ENCODE measurements at regions not wholly inside any gene's neighbourhood (a gene's known extent, or its start where the extent isn't known, plus 50 kb on each side); places are given as distances from the start of the nearest gene placed in this dataset.

DNA sequence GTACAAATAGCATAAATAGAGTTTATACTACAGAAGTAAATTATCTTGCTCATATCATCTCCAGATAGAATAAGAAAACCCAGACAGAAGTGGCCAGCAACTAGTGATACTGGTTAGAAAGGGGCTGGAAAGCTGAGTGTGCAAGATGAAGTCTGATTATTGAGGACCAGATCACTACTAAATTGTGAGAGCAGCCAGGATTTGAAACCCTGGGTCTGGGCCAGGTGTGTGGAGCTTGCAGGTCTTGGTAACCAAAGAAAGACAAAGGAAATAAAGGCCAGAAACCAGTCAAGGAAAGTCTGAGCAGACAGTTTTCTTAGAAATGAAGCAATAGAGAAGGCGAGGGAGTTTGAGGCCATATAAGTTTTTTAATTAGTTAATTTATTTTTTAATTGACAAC, 611.8 kb downstream of the ETNK1 start (continued):
- no peak for TF ChIP-seq SP7 (tag by site-specific recombination; IDR thresholded peaks at IDR 0.05)

DNA sequence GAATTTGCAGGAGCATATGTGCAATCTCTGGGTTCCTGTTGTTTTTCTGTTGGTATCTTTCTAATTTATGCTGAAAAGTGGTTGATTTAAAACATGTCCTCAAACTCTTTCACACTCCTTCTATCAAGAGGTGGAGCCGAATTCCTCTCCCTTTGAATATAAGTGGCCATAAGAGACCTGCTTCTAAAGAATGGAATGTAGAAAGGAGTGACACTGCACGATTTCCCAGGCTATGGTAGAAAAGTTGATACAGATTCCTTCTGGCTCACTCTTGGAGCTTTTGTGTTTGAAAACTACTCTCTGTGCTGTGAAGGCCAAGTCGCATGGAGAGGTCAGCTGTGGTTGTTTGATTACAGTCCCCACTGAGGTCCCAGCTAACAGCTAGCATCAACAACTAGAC, 613.2 kb downstream of the ETNK1 start:
- Histone ChIP-seq H3K4me1 (ENCODE audit: control insufficient read depth, insufficient read depth, low read length) (no peaks in the 10 kb centered on the region), H3K36me3 (ENCODE audit: control insufficient read depth in 2 of 2, insufficient read depth in 1 of 2, low read length in 2 of 2) (no peaks in the 10 kb centered on the region), H3K27ac (ENCODE audit: extremely low read depth, low read depth, low read length) (no peak overlapping the region), H3K4me3 (ENCODE audit: low read depth, low read length) (no peak overlapping the region), H3K9me3 (ENCODE audit: control insufficient read depth, insufficient read depth, low read depth, low read length) (no peaks in the 10 kb centered on the region)
- CTCF ChIA-PET: no interaction called here
- TF ChIP-seq ZNF391 (tag by site-specific recombination; IDR thresholded peaks at IDR 0.05; ENCODE audit: borderline replicate concordance, low read depth) (no peak), ZNF777 (tag by site-specific recombination; IDR thresholded peaks at IDR 0.05; ENCODE audit: borderline replicate concordance) (no peak), SP2 (tag by site-specific recombination; IDR thresholded peaks at IDR 0.05) (no peak), ZNF324 (tag by site-specific recombination; IDR thresholded peaks at IDR 0.05) (no peak), ZFP69B (tag by site-specific recombination; IDR thresholded peaks at IDR 0.05) (no peak), ZNF433 (tag by site-specific recombination; IDR thresholded peaks at IDR 0.05; ENCODE audit: low read depth) (no peak), EGR2 (tag by site-specific recombination; IDR thresholded peaks at IDR 0.05; ENCODE audit: low read depth) (no peak), ZFP37 (tag by site-specific recombination; IDR thresholded peaks at IDR 0.05) (no peak), ZNF677 (tag by site-specific recombination; IDR thresholded peaks at IDR 0.05) (no peak), ZNF747 (tag by site-specific recombination; IDR thresholded peaks at IDR 0.05) (no peak), KLF16 (tag by site-specific recombination; IDR thresholded peaks at IDR 0.05) (no peak), ZBTB8A (tag by site-specific recombination; IDR thresholded peaks at IDR 0.05) (no peak), ZNF394 (tag by site-specific recombination; IDR thresholded peaks at IDR 0.05; ENCODE audit: borderline replicate concordance) (no peak)
- TF ChIP-seq, protein P1, sequence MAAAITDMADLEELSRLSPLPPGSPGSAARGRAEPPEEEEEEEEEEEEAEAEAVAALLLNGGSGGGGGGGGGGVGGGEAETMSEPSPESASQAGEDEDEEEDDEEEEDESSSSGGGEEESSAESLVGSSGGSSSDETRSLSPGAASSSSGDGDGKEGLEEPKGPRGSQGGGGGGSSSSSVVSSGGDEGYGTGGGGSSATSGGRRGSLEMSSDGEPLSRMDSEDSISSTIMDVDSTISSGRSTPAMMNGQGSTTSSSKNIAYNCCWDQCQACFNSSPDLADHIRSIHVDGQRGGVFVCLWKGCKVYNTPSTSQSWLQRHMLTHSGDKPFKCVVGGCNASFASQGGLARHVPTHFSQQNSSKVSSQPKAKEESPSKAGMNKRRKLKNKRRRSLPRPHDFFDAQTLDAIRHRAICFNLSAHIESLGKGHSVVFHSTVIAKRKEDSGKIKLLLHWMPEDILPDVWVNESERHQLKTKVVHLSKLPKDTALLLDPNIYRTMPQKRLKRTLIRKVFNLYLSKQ (tag by site-specific recombination; IDR thresholded peaks at IDR 0.05; ENCODE audit: borderline replicate concordance): no peak
- TF ChIP-seq, protein P2, sequence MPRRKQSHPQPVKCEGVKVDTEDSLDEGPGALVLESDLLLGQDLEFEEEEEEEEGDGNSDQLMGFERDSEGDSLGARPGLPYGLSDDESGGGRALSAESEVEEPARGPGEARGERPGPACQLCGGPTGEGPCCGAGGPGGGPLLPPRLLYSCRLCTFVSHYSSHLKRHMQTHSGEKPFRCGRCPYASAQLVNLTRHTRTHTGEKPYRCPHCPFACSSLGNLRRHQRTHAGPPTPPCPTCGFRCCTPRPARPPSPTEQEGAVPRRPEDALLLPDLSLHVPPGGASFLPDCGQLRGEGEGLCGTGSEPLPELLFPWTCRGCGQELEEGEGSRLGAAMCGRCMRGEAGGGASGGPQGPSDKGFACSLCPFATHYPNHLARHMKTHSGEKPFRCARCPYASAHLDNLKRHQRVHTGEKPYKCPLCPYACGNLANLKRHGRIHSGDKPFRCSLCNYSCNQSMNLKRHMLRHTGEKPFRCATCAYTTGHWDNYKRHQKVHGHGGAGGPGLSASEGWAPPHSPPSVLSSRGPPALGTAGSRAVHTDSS (tag by site-specific recombination; IDR thresholded peaks at IDR 0.05): no peak
- TF ChIP-seq, protein P3, sequence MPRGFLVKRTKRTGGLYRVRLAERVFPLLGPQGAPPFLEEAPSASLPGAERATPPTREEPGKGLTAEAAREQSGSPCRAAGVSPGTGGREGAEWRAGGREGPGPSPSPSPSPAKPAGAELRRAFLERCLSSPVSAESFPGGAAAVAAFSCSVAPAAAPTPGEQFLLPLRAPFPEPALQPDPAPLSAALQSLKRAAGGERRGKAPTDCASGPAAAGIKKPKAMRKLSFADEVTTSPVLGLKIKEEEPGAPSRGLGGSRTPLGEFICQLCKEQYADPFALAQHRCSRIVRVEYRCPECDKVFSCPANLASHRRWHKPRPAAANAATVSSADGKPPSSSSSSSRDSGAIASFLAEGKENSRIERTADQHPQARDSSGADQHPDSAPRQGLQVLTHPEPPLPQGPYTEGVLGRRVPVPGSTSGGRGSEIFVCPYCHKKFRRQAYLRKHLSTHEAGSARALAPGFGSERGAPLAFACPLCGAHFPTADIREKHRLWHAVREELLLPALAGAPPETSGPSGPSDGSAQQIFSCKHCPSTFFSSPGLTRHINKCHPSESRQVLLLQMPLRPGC (tag by site-specific recombination; IDR thresholded peaks at IDR 0.05): no peak
- TF ChIP-seq, protein P4, sequence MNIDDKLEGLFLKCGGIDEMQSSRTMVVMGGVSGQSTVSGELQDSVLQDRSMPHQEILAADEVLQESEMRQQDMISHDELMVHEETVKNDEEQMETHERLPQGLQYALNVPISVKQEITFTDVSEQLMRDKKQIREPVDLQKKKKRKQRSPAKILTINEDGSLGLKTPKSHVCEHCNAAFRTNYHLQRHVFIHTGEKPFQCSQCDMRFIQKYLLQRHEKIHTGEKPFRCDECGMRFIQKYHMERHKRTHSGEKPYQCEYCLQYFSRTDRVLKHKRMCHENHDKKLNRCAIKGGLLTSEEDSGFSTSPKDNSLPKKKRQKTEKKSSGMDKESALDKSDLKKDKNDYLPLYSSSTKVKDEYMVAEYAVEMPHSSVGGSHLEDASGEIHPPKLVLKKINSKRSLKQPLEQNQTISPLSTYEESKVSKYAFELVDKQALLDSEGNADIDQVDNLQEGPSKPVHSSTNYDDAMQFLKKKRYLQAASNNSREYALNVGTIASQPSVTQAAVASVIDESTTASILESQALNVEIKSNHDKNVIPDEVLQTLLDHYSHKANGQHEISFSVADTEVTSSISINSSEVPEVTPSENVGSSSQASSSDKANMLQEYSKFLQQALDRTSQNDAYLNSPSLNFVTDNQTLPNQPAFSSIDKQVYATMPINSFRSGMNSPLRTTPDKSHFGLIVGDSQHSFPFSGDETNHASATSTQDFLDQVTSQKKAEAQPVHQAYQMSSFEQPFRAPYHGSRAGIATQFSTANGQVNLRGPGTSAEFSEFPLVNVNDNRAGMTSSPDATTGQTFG (tag by site-specific recombination; IDR thresholded peaks at IDR 0.05; ENCODE audit: borderline replicate concordance): no peak
- TF ChIP-seq, protein P5, sequence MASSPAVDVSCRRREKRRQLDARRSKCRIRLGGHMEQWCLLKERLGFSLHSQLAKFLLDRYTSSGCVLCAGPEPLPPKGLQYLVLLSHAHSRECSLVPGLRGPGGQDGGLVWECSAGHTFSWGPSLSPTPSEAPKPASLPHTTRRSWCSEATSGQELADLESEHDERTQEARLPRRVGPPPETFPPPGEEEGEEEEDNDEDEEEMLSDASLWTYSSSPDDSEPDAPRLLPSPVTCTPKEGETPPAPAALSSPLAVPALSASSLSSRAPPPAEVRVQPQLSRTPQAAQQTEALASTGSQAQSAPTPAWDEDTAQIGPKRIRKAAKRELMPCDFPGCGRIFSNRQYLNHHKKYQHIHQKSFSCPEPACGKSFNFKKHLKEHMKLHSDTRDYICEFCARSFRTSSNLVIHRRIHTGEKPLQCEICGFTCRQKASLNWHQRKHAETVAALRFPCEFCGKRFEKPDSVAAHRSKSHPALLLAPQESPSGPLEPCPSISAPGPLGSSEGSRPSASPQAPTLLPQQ (tag by site-specific recombination; IDR thresholded peaks at IDR 0.05): no peak
- POLR2A ChIA-PET: no interaction called here
